ENCODE measurements at regions not wholly inside any gene's neighbourhood (a gene's known extent, or its start where the extent isn't known, plus 50 kb on each side); places are given as distances from the start of the nearest gene placed in this dataset.

- 100% methylated on average over 1 of the region's 1 CpG for WGBS (ENCODE audit: insufficient coverage, low coverage, low lambda C conversion rate, missing lambda C conversion rate)
- intact Hi-C loops (cut with DNase I) = no loop called here
These were observed 118.6 kb upstream of the VCX3B start for GRCh38 chrX:8346060-8346459.

GRCh38 chrX:8346892-8347291 is 117.7 kb upstream of the VCX3B start:
- DNase-seq = no peak
- Histone ChIP-seq H3K27ac (no peak overlapping the region), H3K36me3 (no peaks in the 10 kb centered on the region), H3K9me3 (no peaks in the 10 kb centered on the region), H3K4me1 (no peaks in the 10 kb centered on the region), H3K4me3 (no peak overlapping the region), H3K27me3 (no peaks in the 10 kb centered on the region)
- no peak for TF ChIP-seq CTCF (IDR thresholded peaks at IDR 0.05)
- no peak for TF ChIP-seq POLR2A (IDR thresholded peaks at IDR 0.05)
- WGBS (ENCODE audit: insufficient coverage, low coverage, low lambda C conversion rate, missing lambda C conversion rate) = 58% methylated on average over 2 of the region's 3 CpGs
- ATAC-seq = no peak
- intact Hi-C loops (cut with DNase I) = no loop called here

More at GRCh38 chrX:8346060-8346459, 118.6 kb upstream of the VCX3B start:
- Histone ChIP-seq H3K27me3 (no peaks in the 10 kb centered on the region), H3K9me3 (no peaks in the 10 kb centered on the region), H3K27ac (no peak overlapping the region), H3K36me3 (no peaks in the 10 kb centered on the region), H3K4me3 (no peak overlapping the region), H3K4me1 (no peaks in the 10 kb centered on the region)
- no peak for DNase-seq
- TF ChIP-seq POLR2A (IDR thresholded peaks at IDR 0.05) (no peak), CTCF (IDR thresholded peaks at IDR 0.05) (no peak)
- ATAC-seq = no peak

DNA sequence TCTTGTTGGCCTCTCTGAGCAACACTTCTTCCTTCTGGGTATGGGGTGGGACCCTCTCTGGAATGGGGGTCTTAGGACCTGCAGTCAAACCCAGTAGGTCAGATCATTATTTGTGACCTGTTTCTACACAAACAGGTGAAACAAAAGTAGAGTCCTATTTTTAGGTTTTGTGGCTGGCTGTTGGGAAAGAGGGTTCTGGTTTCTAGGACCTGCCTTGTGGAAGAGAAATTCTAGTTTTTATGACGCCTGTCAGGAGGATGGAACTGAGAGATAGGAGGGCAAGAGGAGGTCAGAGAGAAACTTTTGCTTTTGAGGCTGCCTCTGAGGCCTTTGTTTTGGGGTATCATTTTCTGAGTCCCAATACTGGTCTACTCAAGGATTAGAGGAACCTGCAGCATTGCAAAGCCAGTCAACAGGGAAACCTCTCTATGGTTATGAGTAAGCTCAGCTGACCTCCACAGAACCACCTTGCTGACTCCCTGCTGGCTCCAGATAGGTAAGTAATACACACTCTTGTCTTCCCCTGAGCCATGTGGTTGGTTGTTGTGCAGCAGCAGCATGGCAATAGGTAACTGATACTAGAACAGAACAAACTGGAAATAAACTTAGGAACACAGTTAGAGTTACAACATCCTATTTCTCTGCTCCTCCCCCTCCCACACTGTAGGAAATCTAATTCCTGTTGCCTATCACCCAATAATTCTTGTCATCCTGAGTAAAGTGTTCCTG is 114.7 kb upstream of the VCX3B start:
- 67% methylated on average over 1 of the region's 1 CpG for WGBS (ENCODE audit: insufficient coverage, low coverage, low lambda C conversion rate, missing lambda C conversion rate)

DNA sequence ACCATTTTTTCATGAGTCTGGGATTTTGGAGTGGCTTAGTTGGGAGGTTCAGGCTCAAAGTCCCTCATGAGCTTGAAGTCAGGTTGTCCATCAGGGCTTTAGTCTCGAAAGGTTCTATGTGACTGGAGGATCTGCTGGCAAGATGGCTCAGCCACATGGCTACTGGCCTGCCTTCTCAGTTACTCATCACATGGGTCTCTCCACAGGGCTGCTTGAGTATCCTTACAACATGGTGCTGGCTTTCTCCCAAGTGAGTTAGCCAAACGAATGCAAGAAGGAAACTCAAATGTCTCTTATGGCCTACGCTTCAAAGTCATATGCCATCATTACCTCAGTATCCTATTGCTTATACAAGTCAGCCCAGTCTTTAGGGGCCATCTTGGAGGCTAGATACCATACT is 106.3 kb upstream of the VCX3B start:
- intact Hi-C loops (cut with DNase I) = no loop called here
- Histone ChIP-seq H3K36me3 (no peaks in the 10 kb centered on the region), H3K27me3 (no peaks in the 10 kb centered on the region), H3K4me1 (no peaks in the 10 kb centered on the region), H3K4me3 (no peak overlapping the region), H3K9me3 (no peaks in the 10 kb centered on the region), H3K27ac (no peak overlapping the region)
- no peak for ATAC-seq
- no peak for DNase-seq
- TF ChIP-seq CTCF (IDR thresholded peaks at IDR 0.05) (no peak), POLR2A (IDR thresholded peaks at IDR 0.05) (no peak)
- 75% methylated on average over 2 of the region's 3 CpGs for WGBS (ENCODE audit: insufficient coverage, low coverage, low lambda C conversion rate, missing lambda C conversion rate)

More for the DNA sequence above, 114.7 kb upstream of the VCX3B start:
- H3K27me3 ChIP-seq = no peaks in the 10 kb centered on the region
- TF ChIP-seq CTCF (IDR thresholded peaks at IDR 0.05) (no peak), POLR2A (IDR thresholded peaks at IDR 0.05) (no peak)
- intact Hi-C loops (cut with DNase I) = no loop called here
- H3K36me3 ChIP-seq = no peaks in the 10 kb centered on the region
- H3K27ac ChIP-seq = no peak overlapping the region
- no peaks in the 10 kb centered on the region for H3K4me1 ChIP-seq
- ATAC-seq (no peak), DNase-seq (no peak)
- no peaks in the 10 kb centered on the region for H3K9me3 ChIP-seq
- H3K4me3 ChIP-seq = no peak overlapping the region
